ENCODE measurements at regions not wholly inside any gene's neighbourhood (a gene's known extent, or its start where the extent isn't known, plus 50 kb on each side); places are given as distances from the start of the nearest gene placed in this dataset.

GRCh38 chr22:26767351-26768155, 110.2 kb downstream of the MIAT start:
- Histone ChIP-seq H3K23ac (ENCODE audit: insufficient read length) (no peak overlapping the region), H3K4me2 (ENCODE audit: insufficient read depth in 1 of 2, low read depth in 2 of 2, low read length in 2 of 2) (no peak overlapping the region), H3K27ac (ENCODE audit: low read depth, low read length) (no peak overlapping the region), H2BK120ac (replicated peaks; ENCODE audit: low read depth, low read length) (no peak overlapping the region), H2BK12ac (ENCODE audit: low read depth, low read length) (no peak overlapping the region), H3K4ac (replicated peaks; ENCODE audit: insufficient read length, low read depth, low read length) (no peak overlapping the region), H3K56ac (replicated peaks; ENCODE audit: insufficient read length, low read depth, low read length) (no peak overlapping the region), H4K5ac (ENCODE audit: insufficient read length, low read depth, low read length) (no peak overlapping the region), H4K91ac (replicated peaks; ENCODE audit: insufficient read length, low read length) (no peak overlapping the region), H2AK5ac (ENCODE audit: low read depth, low read length) (no peak overlapping the region), H3K27me3 (replicated peaks in 1 of 4; ENCODE audit: control insufficient read depth in 3 of 4, extremely low read depth in 1 of 4, insufficient read depth in 3 of 4, low read length in 3 of 4) (0 out of 7 replicates have a peak, but pooled peaks cover 0 to 2% (median 0%) of the 10 kb centered on the region in 4 experiments), H3K9me3 (ENCODE audit: insufficient read depth in 2 of 2, low read depth in 1 of 2, low read length in 1 of 2) (peaks cover 3 to 7% of the 10 kb centered on the region in 2 experiments; a peak in 2 of 4 replicates), H3K9ac (replicated peaks in 1 of 4; ENCODE audit: extremely low read depth in 1 of 4, low read depth in 3 of 4, low read length in 3 of 4) (no peak overlapping the region), H3K23me2 (ENCODE audit: low read depth, low read length) (no peaks in the 10 kb centered on the region), H3K4me3 (ENCODE audit: extremely low read depth in 1 of 4, insufficient read depth in 2 of 4, low read depth in 3 of 4, low read length in 4 of 4) (no peak overlapping the region), H3K79me2 (ENCODE audit: control insufficient read depth in 1 of 2, insufficient read depth in 2 of 2, low read length in 2 of 2) (no peaks in the 10 kb centered on the region), H3K36me3 (ENCODE audit: control insufficient read depth in 2 of 4, insufficient read depth in 4 of 4, low read length in 3 of 4) (peaks cover 0 to 3% (median 0%) of the 10 kb centered on the region in 4 experiments; a peak in 1 of 8 replicates), H2BK20ac (ENCODE audit: low read length) (no peak overlapping the region), H3K18ac (ENCODE audit: extremely low read depth, low read length) (no peak overlapping the region), H2BK5ac (ENCODE audit: low read depth, low read length) (no peak overlapping the region), H2AFZ (ENCODE audit: low read length) (no peak overlapping the region), H3K14ac (ENCODE audit: insufficient read length) (no peak overlapping the region), H3K4me1 (replicated peaks in 1 of 4; ENCODE audit: control insufficient read depth in 3 of 4, insufficient read depth in 4 of 4, low read length in 3 of 4) (peaks cover 0 to 4% (median 2%) of the 10 kb centered on the region in 4 experiments; a peak in 3 of 7 replicates), H2BK15ac (ENCODE audit: low read length) (no peak overlapping the region), H4K20me1 (replicated peaks in 1 of 2; ENCODE audit: control insufficient read depth in 1 of 2, insufficient read depth in 2 of 2, low read length in 2 of 2) (peaks cover 0 to 4% of the 10 kb centered on the region in 2 experiments), H3K79me1 (ENCODE audit: low read depth, low read length) (no peaks in the 10 kb centered on the region), H4K8ac (ENCODE audit: extremely low read depth, insufficient read depth, low read length) (no peak overlapping the region)
- FAIRE-seq (no peak), DNase-seq (ENCODE audit: low read depth in 1 of 2, low spot score in 2 of 2) (no peak)
- POLR2A ChIA-PET (ENCODE audit: partially characterized antibody): interaction anchor here (1.3 kb wide), 1 partner anchor 9 kb away, joined by 5 read pairs; no protein-coding TSS in a partner anchor
- 91% methylated on average over 15 of the region's 15 CpGs; no CpG with 5 or more reads in 1 of the 2 experiments for WGBS, 2 experiments (ENCODE audit: extremely low coverage in 1 of 2, insufficient coverage in 1 of 2, insufficient read length in 1 of 2, insufficient replicate concordance in 2 of 2, low coverage in 1 of 2, low lambda C conversion rate in 2 of 2, missing lambda C conversion rate in 1 of 2)
- CTCF ChIA-PET (ENCODE audit: partially characterized antibody): interaction anchor here (1.0 to 1.2 kb wide), 2 partner anchors 31 to 218 kb away, joined by 3 to 5 read pairs; no protein-coding TSS in a partner anchor
- TF ChIP-seq YY1 (IDR thresholded peaks at IDR 0.05; ENCODE audit: low read depth, low read length): no peak

All from H1 (cell line).